NCI-H446 (cell line): ENCODE measurements at regions not wholly inside any gene's neighbourhood (a gene's known extent, or its start where the extent isn't known, plus 50 kb on each side); places are given as distances from the start of the nearest gene placed in this dataset.
A peak's percentile ranks its signal among the peaks of the same experiment; 100 is the strongest.

Experiments
- DNase-seq, 2 experiments: peaks; one replicate each; lab custom pipeline; 2025; lab: John Stamatoyannopoulos, UW

DNA sequence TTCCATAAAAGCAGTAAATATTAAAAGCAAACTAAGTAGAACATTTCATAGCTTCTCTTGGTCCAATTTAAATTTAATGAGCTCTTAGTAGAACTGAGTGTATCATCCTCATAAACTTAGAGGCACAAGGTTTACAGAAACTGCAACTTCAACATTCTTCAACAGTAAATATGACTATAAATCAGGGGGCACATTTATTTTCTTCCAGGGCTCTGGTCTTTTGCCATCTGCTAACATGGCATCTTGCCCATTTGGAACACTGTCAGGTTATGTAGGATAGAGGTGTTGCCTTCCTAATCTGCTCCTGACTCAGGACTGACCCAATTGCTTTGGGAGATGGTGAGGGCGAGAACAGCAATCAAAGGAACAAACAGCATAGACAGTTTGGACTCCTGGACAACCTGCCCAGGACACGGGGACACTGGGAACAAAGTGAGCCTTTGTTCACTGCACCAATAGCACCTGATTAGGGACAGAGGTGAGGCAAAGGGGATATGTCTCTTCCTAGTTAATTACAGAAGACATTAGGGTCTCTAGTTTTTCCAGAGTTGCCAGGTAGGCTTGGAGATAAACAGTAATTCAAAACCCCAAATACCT is 610.2 kb upstream of the ROBO2 start:
- peak in 1 of 2 experiments; percentile 1 for DNase-seq

DNA sequence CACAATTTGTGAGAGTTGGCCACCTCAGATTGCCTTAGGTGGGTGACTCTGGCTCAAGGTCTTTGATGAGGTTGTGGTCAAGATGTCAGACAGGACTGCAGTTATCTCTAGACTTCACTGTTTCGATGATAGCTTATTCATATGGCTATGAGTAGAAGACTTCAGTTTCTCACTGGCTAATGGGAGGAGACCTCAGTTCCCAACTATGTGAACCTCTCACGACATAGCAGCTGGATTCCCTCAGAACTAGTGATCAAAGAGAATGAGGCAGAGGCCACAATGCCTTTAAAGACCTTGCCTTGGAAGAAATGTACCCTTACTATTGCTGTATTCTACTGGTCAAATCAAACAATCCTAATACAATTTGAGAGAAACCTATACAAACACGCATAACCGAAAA is 607.5 kb upstream of the ROBO2 start:
- no peak for DNase-seq

DNA sequence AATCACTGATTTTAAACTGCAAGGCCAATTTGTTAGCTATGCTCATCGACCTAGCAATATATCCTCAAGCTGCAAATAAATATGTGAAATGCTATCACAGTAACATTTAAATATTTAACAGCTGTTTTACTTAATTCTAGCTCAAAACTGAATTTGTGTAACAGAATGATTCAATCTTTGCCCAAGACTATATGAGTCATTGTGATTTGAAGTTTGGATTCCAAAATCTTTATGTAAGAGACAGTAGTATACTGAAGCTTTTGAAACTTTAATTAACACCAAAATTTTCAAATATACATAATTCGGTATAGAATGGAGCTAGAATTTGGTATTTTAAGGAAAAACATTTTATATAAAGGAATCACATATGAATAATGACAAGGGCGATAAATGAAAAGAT is 603.0 kb upstream of the ROBO2 start:
- no peak for DNase-seq

DNA sequence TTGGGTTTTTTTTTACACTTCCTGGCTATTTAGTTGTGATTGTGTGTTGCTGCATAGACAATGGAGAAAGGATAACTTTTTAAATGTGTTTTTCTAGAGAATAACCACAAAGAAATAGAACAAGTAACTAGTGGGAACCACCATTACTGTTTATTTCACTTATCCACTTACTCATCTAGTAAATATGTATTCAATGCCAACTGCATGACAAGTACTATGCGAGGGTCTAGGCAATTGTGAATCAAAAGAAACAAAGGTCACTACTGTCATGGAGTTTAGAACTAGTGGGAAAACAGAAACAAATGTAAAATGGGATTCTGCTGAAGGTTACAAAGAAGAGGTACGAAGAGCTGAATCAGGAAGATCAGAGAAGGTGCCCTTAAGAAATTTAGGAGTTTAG is 600.9 kb upstream of the ROBO2 start:
- DNase-seq = no peak

DNA sequence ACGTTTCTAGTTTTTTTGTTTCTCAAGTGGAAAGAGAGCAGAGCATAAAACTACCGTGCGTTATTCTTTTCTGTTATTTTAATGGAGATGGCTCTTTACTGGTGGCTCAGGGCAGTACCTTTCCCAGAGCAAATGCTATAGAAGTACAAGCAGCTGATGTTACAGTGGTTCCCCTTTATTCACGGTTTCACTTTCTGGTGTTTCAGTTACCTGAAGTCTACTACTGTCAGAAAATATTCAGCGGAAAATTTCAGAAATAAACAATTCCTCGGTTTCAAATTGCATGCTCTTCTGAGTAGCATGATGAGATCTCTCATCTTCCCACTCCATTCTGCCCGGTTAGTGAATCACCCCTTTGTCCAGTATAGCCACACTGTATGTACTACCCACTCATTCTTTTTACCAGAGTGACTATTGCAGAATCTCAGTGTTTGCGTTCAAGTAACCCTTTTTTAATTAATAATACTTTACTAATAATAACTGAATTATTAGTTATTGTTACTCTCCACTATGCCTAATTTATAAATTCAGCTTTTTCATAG is 597.5 kb upstream of the ROBO2 start:
- DNase-seq = no peak

DNA sequence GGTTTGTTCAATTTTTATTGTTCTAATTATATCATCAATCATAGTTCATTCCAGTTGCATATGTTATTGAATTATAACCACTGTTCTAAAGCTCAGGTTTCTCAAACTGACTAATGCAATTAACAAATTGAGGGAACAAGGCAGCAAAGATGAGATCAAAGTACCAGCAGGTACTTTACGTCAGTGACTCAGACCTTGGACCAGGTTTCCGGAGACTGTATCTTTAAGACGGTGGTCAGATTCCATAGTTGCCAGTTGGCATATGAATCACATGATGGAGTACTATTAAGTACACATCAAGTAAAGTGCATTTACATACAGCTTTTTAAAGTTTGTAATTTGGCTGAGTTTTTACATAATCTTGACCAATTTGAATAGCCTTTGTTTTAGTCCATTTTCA is 583.6 kb upstream of the ROBO2 start:
- no peak for DNase-seq

DNA sequence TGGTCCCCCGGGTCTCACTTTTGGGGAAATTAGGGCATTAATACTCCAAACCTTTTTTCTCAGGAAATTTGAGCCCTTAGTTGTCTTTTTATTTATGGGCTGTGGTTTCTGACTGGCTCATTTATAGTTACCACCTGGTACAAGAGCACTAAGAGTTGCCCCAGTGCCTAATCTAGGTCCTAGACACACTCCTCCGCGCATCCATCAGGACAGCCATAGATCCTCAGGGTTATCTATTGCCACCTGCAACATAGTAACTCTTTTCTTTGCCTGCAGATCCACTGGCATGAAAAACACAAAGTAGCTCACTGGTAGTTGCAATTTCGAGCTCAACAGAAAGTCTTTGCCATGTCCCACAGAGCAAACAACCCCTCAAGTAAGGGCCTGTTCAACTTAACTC is 576.4 kb upstream of the ROBO2 start:
- DNase-seq = no peak

DNA sequence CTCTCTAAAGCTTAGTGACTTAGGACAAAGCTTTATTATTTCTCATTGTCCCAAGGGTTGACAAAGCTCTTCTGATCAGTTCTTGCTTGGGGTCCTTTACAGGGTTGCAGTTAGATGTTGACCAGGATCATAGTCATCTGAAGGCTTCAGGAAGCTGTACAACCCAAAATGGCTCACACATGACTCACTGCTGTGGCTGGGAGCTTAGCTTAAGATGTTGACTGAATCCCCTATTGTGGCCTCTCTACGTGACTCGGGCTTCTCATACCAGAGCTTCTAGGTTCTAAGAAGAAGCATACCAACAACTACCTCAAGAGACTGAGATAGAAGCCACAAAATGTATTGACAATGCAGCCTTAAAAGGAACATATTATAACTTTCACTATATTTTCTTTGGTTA is 569.6 kb upstream of the ROBO2 start:
- DNase-seq = no peak

DNA sequence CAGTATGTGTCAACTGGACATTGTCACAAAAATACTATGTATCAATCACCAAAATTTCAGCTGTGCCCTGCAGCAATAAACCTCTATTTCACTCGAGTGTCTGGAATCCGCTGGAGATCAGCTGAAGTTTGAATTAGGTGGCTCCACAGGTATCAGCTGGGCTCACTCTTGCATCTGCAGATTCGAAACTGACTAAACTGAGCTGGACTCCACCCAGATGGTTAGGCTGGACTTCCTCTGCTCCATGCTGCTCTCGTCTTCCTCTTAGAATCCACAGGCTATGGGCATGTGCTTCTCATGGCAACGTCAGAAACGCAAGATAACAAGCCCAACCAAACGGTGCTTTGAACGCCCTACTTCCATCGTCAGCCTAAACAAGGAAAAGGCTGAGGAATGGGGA is 565.3 kb upstream of the ROBO2 start:
- no peak for DNase-seq

DNA sequence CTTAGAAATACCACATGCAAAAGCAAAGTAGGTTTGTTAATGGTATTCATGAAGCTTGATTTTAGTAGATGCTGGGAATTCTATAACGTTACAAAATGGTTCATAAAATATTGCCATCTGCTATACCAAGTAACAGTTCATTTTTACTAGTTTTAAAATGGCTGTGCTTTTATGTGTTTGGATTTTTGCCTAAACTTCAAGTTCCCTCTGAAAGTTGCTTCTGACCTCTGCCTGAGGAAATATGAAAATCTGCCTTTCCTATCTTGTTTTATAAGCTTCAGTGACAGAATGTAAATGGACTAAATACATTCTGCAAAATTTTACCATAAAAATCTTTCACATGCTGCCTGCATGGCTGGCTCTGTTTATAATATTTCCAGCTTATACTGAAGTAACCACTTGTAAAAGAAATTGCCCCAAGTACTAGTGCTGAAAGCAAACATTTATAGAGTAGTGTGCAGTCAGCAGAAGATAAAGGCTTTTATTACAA is 560.7 kb upstream of the ROBO2 start:
- DNase-seq = no peak

DNA sequence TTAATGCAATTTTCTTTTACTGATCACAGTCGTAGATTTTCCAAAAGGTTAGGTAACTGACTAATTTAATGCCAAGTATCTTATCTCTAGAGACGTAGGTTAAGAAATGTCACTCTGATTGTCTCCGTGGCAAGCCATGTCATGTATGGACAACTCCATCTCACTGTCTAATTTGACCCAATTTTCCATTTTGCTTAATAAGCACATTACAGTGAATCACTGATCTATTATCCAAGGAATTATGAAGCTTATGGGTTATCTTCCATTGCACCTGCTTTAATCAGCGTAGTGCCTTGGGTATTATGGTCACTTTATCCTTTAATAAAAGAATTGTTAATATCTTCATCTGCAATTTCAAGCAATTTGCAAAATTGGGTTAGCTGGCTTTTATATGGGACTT is 557.4 kb upstream of the ROBO2 start:
- no peak for DNase-seq

DNA sequence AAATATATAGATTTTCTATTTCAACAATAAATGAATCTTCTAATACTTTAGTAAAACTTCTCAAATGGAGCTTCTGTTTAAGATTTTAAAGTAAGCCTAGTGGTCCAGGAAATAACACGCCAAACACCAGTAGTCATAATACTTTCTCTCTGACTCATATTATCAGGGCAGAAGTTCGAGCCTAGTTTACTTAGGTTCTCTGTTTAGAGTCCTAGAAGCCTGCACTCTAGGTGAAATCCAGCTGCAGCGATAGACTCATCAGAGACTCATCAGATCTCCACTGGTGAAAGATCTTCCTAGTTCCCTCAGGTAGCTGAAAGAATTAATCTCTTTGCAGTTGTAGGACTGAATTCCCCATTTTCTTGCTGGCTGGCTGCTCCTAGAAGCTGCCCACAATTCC is 552.5 kb upstream of the ROBO2 start:
- DNase-seq = no peak

DNA sequence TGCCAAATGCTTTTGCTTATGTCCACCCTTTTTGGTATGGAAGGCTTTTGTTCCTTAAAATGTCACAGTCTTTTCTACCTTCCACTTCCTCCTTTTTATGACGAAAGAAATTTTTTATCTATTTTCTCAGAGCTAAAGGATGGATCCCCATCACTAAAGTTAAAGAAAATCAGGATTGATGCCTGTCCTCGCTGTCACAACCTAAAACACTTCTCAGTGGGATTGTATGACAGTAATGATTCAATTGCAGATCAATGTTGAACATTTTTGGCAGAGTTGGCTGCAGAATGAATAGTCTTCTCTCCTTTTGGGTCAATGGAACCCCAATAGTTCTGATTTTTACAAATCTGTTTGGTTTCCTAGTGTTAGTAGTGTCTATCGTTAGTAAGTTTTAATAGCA is 549.8 kb upstream of the ROBO2 start:
- no peak for DNase-seq

DNA sequence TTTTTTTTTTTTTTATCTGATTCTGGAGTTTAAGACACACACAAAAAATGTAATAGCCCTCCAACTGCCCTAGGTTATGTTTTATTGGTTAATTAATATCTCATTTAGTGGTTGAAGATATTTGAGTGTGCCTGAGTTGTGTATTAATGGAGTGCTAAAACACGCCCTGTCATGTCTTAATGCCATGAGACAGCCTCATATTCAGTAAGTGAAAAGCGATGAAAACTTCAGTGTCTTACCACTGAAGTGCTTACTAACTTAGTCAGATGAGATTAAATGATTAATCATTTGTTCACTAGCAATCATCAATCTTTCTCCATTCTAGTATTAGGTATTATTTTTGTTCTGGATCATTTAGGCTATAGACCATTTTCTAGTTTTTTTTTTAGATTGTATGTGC is 544.7 kb upstream of the ROBO2 start:
- DNase-seq = no peak

DNA sequence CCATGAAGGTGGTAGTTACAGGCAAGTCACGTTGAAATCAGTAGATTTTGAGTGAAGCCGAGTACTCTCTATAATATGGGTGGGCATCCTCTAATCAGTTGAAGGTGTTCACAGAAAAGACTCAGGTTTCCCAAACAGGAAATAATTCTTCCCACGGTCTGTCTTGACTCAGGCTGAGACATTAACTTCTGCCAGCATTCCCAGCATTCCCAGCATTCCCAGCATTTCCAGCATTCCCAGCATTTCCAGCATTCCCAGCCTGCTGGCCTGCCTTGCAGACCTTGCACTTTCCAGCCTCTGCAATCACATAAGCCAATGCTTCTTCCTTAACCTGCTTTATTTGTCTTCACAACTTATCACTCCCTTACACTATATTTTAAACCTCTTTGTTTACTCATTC is 542.3 kb upstream of the ROBO2 start:
- DNase-seq = no peak

DNA sequence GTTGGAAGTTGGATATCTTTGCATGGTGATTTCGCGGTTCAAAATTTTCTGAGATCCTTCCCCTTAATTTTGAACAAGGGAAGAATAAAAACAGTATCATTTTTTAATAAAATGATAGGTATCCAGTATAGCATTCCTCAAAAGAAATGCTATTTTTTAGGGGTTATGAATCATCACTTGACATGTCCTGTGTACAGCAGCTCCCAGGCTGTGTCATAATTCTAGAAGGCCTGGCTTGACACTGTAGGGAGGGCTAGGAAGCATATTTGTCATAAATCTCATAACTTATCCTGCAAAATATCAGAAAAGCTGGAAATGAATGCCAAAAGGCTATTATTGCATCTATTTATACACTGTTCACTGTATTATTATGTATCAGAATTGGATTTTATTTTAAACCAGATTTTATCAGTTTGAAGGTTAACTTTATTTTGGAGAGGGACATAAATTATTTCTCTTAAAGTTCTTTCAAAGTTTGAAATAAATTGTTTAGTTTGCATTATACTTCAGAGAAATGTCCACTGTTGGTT is 539.1 kb upstream of the ROBO2 start:
- DNase-seq = no peak

DNA sequence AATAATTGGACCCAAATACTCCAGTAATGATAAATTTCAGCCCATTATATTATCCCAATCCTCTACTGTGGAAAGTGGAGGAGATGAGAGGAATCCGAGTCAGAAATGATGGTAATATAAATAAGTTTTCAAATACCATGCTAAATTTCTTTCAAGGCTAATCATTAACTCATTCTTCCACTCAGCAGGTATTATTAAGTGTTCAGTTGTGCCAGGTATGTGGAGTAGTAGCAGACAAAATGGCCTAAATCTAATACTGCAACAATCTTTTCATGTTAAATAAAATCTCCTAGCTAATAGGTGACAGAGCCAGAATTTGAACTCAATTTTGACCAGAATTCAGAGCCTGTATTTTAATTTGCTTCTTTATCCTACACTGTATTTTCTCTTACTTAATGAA is 538.6 kb upstream of the ROBO2 start:
- DNase-seq = no peak

DNA sequence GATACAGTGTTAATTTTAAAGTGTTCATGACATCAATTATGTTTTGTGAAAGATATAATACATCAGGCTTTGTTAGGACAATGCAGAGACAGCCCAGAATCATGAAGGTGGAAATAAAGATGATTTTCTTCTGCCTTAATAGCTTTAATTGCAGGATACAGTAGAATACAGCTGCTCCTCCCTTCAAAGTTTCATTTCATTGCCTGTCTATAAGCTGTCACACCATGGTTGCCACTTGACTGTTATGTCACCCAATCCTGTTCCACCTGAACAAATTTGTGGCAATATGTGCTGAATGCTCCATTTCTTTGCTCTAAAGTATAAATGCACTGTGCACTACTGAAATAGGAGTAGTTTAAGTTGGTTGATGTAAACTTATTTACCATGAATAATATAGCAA is 537.8 kb upstream of the ROBO2 start:
- no peak for DNase-seq

DNA sequence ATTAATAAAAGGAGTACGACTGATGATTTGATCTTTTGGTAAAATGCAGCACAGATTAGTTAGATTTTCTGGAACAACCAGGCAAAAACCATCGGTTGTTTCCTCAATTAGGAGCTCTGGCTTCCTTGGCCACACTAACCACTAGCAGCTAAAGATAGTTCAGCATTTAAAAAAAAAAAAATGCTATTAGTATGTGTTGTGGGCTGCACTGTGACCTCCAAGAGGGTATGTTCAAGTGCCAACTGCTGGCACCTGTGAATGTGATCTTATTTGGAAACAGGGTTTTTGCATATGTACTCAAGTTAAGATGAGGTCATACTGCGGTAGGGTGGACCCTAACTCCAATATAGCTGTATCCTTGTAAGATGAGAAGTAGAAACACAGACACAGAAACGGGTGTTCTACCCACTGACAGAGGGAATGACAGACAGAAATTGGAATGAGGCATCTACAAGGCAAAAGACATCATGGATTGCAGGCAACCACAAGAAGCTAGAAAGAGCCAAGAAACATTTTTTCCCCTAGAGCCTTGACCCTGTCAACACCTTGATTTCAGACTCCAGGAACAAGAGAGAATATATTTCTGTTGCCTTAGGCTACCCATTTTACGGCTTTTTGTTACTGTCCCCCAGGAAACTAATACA is 534.6 kb upstream of the ROBO2 start:
- no peak for DNase-seq

DNA sequence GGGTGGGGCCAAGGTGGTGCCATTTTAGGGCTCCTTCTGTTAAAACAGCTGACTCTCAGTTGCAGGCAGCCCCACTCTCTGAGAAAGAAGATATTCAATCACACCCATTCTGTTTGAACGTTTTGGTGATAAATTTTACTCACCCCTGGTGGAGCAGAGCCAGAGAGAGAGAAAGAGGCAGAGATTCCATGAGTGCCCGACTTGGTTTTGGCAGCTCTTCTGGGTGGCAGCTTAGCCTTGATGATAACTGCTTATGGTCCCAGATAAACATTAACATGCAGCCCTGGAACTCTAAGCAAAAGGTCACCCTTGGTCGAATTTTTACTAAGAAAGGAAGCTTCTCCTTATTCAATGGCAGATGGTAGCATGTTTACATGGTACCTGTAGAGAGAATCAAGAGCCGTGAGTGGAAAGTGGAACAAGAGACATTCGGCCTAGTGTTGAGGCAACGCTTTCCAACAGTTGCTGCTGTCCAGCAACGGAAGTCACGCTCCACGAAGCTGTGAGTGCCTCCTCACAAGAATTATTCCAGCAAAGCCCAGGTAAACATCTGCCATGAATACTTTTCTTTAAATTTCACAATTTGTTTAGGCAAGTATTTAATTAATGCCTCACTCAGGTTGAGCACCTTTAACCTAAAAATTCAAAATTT is 530.6 kb upstream of the ROBO2 start:
- DNase-seq = no peak

DNA sequence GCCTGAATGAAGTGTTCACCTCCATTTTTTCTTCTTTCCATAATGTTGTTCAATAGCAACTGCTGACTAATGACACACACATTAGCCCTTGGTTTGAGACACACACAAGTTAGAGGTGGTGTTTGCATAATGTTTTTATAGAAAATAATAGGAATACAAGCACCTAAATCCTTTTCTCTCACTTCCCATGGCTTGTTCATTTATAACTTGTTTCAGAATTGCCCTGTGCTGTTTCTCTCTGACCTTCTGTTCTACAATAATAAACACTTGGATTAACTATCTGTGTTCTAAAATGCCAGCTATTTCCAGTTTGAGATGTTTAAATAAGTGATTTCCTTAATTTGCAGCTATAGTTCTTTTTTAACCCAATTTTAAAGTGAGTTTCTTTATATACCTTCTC is 525.1 kb upstream of the ROBO2 start:
- DNase-seq = no peak

DNA sequence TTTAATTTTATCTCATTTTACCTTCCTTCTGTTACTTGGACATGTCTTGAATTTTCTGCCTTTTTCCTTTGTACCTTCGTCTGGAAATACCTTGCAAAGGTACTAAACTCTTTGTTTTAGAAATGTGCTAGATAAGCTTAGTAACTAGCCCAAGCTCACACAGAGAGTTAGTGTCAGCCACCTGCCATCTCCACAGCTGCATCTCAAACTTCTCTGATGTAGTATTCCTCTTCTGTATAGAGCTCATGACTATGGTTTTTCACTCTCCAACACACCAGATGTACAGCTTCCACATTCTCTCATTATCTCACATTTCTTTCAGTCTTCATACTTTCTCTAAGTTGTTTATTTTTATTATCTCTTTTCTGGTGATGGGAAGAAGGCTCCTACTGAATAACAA is 516.6 kb upstream of the ROBO2 start:
- no peak for DNase-seq

DNA sequence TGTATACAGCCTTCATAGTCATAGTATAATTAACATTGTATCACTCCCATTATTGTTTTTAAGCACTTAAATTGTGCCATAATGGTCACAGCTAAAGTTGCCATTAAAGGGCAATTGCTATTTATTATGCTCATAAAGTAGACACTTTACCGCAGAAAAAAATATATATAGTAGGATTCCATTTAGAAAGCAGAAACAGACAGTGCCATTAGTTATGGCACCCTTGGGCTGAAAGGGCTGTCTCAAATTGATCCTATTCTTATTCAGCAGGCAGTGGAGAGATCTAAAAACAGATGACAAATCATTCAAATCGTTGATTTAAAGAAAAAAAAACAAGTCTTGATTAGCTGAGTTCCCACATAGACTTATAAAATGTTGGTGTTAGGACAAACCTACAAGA is 514.2 kb upstream of the ROBO2 start:
- no peak for DNase-seq
